Activated T-helper 9 cell treated with anti-CD3 and anti-CD28 coated beads, Interleukin-2, amount 50 U/mL, for 16 hours (primary cell): ENCODE measurements at regions not wholly inside any gene's neighbourhood (a gene's known extent, or its start where the extent isn't known, plus 50 kb on each side); places are given as distances from the start of the nearest gene placed in this dataset.
"Not testable (repeated sequence)": the region's sequence is repeated elsewhere in the genome, so short reads cannot be mapped to it uniquely, and the experiment has no call there.

Source experiments
- DNase-seq: peaks from one replicate; pipeline ENCODE4 v3.0.0-alpha.2; 2020; ENCODE audit warnings: low read depth

DNA sequence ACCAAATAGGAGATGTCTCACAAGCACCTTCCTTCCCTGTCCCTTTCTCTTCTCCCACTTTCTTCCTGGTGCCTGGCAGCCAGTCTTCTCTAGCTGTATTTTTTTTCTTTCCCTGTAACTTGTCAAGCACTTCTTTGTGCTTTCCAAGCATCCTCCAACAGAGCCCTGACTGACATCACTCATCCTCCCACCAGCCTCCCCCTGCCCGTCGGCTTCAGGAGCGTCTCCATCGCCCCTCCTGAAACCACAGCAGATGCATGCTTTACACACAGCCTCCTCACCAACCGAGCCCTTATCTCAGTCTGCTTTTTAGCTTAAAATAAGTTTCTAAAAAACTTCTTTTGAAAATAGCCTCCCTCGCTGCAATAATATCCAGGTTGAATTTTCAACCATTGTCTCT is 268.7 kb upstream of the CDH5 start:
- DNase-seq = no peak

DNA sequence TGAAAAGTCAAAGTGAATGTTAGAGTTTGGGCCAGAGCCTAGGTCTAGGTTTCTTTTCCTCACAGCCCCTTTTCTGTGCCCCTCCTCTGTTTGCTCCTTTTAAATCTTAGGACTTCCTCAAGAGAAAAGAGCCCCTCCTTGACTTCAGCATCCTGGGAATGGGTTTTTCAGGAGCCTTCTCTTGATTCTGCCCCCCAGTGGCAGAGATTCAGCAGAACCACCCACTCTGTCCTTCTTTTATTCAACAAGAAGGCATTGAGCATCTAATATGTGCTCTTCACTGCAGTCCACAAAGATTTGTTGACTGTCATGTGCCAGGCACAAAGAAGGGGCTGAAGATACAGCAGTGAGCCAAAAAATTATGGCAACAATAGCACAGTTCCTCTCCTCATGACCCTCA is 270.8 kb upstream of the CDH5 start:
- no peak for DNase-seq

DNA sequence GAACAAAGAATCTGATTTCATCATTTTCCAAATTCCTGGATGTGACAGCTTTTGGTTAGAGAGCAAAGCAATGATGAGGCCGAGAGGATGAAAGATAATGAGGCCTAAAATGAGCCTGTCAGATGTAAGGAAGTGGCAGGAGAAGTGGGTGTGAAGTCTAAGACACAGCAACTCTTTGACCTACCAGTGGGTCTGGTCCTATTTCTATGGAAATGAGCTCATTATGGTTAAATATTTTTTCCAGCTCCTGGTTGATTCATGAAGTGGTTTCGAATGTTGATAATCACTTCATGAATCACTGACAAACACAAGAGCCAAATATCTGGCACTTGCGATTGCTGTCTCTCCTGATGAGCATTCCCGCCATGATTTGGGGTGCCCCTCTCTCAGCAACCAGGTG is 273.3 kb upstream of the CDH5 start:
- no peak for DNase-seq

DNA sequence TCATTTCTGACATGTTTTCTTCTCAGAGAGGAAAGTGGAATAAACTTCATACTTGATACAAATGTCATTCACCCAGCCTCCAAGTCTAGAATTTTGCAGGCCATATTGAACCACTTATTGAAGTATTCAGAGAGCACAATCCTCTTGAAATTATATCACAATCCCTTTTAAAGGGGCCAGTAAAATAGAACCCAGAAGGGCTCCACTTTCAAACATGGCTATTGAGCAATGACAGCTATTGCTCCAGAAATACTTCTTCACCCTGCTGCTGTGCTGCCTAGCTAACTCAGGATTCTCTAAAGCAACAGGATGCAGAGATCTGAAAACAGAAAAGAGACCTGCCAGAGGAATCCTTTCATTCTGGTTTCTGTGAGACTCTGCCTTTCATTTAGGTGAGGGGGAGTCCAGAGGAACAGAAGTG is 275.0 kb upstream of the CDH5 start:
- DNase-seq = no peak

DNA sequence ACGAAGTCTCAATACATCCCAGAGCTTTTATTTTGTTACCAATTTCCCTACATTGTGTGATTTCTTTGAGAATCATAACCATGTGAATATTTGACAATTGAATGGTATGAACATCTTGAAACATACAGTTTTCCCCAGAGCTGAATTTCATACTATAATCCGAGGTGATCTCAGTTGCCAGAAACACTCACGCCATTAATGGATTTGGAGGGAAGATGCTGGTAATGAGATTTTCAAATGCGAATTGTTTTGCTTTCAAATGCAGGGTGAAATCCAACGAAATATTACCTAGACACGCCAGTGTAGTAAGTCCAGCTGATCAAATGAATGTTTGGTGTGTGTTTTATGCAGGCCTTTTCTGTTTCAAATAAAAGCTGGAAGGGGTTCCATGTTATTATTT is 277.8 kb upstream of the CDH5 start:
- DNase-seq = no peak

DNA sequence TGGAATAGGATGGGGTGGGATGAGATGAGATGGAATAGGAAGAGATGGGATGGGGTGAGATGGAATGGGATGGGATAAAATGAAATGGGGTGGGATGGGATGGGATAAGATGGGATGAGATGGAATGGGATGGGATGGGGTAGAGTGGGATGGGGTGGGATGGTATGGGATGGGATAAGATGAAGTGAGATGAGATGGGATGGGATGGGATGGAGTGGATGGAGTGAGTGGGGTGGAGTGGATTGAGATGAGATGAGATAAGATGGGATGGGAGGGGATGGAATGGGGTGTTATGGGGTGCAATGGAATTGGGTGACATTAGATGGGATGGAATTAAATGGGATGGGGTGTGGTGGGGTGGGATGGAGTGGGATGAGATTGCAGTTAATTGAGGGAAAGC is 279.2 kb upstream of the CDH5 start:
- no peak for DNase-seq

DNA sequence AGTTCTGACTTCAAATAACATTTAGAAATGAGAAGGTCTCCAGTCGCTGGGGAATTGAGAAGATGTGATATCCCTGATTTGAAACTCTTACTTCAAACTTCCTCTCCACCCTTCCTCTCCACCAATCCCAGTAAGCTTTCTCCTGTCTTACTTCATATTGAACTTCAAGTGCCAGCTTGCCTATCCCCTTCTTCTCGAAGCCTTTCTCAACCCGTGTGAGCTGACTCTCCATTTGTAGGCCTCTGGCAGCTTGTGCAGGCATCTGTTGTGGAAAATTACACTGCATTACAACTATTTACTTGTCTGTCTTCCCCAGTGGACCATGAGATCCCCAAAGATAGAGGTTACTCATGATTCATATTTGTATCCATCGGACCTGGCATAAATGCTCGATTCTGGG is 280.8 kb upstream of the CDH5 start:
- no peak for DNase-seq

DNA sequence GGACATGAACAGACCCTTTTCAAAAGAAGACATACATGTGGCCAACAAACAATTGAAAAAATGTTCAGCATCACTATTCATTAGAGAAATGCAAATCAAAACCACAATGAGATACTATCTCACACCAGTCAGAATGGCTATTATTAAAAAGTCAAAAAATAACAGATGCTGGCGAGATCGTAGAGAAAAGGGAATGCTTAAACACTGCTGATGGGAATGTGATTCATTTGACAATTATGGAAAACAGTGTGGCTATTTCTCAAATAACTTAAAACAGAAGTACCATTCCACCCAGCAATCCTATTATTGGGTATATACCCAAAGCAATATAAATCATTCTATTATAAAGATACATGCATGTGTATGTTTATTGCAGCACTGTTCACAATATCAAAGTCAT is 281.8 kb upstream of the CDH5 start:
- not testable (repeated sequence) for DNase-seq

DNA sequence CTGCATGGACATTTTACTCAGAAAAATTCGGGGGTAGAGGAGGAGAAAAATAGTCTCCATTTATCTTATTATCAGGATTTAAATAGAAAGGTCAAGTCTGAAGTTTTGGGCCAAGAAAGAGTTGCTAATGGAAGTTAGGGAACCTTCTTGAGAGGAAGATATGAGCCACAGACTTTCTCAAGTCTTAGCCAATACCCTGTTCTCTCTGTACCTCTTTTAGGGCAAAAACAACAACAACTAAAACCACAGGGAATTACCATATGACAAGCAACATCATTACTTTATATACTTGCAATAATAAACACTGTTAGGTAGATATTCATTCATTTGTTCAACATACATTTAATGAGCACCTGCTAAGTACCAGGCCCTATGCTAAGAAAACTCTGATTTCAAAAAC is 282.2 kb upstream of the CDH5 start:
- no peak for DNase-seq

DNA sequence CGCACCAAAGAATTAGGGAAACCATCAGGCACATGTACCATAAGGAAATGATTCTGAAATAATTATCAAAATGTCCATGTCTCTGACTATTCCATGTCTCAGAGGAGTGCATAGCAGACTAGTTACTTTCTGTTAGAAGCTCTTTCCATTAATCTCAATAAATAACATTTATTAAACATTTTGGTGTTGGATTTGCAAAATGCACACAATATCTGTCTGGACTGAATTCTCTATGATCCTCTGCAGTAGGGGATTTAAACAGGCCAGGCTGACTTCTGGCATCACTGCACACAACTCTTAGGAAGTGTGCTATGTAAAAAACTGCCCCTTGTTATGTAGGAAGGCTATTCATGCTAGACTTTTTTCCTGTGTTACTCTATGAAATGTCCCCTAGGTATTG is 283.3 kb upstream of the CDH5 start:
- no peak for DNase-seq

DNA sequence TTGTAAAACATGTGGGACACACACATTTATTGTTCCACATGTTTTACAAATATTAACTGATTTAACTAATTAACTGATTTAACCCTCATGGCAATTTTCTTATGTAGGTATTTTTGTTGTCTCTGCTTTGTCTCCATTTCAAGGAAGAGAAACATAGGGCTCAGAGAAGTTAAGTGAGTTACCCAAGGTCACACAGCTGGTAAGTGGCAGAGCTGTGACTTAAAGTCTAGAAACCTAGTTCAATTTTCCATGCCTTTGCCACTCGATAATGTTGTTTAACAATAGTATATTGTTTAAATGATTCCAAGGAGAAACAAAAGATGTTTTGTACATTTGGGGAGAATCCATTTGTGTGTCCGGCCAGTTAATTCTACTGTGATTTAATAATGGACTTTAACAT is 284.1 kb upstream of the CDH5 start:
- no peak for DNase-seq

DNA sequence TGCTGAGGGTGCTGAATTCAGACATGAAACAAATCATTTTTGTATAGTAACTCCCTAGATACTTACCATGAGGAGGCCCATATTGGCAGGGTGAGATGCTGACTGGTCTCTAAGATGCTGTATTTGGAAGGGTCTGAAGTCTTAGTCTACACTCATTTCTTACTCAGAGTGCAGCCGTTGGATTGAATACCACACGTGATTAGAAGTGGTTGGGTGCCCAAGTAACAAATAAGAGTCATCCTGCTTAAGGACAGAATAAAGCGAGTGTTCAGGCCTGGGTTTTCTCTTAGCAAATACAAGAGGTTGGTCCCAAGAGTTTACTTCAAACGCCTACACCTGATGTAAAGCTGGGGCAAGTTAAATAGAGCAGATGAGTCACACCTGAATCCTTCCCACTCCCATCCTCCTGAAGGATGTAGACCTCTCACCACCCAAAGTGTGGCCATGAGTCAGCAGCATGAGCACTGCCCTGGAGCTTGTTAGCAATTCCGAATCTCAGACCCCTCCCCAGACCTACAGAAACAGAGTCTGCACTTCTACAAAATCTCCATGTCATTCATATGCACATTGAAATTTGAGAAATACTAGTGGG is 284.6 kb upstream of the CDH5 start:
- no peak for DNase-seq

DNA sequence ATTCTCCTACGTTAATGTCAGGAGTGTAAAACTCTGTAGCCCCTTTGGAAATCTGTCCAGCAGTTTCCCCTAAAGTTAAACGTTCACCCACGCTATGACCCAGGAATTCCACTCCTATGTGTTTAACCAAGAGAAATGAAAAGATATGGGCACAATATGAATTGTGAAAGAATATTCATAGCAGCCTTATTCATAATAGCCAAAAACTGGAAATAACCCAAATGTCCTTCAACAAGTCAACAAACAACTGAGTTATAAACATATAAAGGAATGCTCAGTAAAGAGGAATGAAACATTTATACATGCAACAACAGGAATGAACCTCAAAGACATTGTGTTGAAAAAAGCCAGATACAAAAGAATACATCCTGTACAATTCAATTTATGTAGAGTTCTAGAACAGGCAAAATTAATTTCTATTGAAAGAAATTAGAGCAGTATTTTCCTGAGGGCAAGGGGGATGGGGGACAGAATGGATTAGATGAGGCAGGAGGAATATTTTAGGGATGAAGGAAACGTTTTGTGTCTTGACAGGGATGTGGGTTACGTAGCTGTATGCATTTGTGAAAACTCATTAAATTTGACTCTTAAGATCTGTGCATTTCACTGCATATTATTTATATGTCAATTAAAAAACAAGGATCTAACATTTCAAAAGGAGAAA is 286.7 kb upstream of the CDH5 start:
- no peak for DNase-seq

DNA sequence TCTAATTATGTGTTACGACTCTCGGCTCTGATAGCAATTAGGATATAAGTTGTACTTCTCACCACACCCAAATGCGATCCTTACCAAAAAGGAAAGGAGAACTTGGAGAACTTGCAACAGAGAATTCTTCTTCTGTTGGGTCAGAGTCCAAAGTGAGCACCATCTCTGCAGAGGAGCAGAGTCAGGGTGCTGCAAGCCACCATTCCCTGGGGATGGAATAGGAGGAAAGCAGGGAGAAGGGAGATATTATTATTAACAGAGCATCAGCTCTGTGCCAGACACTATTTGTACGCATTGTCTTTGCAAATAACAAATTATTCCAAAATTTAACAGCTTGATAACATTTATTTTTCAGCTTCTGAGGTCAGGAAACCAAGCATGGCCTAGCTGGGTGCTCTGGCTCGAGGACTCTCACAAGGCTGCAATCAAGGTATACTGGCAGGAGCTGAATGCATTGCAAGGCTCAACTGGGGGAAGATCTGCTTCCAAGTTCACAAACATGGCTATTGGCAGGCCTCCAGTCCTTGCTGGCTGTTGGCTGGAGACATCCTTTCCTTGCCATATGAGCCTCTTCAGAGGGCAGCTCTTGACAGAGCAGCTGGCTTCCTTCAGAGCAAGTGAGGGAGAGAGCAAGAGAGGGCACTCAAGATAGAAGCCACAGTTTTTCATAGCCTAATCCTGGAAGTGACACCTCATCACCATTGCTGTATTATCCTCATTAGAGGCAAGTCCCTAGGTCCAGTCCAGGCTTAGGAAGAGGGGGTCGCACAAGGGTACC is 296.2 kb upstream of the CDH5 start:
- no peak for DNase-seq

DNA sequence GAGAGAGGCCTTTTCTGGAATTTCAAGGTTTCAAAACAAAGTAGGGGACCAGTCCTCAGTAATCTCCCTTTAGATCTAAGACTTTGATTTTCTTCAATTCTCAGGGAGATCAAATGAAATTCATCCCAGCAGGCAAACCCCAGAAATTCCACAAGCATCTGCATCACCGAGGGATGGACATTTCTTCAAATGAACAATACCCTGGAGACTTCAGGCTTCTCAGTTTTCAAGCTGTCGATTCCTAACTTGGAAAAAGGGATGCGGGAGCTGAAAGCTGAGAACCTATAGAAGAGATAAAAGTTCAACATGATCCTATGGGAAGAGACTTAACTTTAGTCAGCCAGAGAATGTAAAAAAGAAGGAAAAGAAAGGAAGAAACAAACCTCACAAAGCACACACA is 296.9 kb upstream of the CDH5 start:
- no peak for DNase-seq

DNA sequence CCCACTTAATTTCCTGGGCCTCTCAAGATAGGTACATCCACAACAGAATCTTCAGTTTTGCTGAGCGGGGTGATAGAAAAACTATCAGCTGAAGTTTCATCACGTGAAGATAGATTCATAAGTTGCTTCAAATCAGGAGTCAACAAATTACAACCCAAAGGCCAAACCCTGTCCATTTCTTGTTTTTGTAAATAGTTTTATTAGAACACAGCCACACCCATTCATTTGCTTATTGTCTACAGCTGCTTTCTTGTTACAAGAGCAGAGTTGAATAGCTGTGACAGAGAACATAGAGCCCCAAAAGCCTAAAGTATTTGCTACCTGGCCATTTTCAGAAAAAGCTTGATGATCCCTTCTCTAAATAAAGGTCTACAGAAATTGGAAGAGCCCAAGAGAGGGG is 300.1 kb upstream of the CDH5 start:
- no peak for DNase-seq

DNA sequence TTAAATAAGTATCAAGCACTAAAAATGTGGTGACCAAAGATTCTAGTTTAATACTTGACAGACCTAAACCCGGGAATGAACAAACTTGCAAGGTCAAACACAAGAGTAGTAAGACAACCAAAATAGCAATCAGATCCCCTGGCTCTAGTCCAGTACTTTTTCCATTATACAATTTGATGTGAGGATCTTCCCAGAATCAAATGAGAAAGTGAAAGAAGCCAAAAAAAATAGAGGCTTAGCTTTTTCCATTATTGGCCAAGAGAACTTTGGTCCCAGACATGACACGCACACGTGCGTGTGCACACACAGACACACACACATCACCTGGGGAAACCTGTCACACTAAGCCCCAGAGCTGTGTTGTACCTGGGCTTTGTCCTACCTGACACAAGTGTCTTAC is 300.6 kb upstream of the CDH5 start:
- no peak for DNase-seq

DNA sequence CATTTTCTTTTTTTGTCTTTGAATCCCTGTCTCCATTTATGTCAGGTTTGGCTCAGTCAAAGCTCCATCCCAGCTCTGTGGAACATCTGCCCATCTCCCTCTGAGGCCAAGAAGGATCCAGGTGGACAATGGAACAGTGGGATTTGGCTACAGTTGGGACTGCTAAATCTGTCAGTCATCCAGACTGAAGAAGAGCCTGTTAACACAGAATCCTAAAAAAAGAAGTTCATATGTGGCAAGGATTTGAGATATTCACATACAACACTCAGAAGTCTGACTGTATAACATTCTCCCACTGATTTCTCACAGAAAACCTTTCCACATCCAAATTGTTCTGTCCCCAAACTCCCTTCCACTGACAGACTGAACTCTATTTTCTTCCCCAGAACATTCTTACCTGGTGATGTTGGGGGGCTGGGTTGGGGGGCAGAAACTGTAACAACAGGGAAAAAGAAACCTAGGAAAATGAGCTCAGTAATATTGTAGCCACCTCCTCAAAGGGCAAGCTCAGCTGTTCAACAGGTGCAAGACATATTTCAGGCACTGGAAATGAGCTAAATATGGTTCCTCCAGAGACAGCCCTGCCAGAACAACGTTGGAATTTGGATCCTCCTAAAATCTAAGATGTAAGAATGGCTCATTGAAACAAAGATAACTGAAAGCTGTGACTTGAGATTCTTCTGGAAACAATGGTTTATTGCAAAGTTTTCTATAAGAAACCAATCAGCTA is 301.5 kb upstream of the CDH5 start:
- DNase-seq = no peak

DNA sequence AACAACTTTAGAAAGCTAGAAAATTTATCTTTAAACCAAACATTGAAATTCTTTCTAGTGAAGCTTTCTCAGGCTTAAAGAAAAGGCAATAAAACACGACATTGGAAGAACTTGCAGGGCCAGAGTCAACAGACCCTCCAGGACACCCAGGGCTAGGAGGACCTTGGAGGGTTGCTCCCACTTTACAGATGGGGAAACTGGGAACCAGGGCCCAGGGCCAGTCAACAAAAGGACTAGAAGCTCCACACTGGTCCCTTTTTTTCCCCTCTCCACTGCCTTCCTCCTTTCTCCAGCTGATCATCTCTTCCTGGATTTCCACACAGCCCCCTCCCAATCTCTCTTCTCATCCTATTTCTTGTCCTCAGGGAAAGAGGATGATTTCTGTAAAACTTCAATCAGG is 307.7 kb upstream of the CDH5 start:
- DNase-seq = no peak

DNA sequence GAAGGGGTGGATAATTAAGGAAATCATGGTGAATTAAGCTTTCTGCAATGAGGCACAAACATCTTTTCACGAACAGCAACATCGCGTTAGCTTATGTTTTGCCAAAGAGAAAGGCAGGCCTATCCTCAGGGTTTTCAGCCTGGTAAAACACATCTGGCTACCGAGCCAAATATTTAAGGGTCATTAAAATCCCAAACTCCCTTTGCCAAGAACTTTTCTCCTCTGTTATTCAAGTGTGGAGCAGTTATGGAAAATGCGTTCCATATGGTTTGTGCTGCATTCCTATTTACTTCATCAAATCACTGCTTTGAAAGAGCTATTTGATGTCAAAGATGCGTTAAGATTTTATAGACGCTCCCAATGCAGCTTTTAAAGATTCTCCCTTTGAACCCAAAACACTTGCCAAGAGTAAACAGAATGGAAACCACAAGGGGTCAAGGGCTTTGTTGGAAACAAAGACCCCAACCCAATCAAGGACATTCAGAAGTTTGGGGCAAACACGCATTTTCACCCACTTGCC is 308.3 kb upstream of the CDH5 start:
- no peak for DNase-seq

DNA sequence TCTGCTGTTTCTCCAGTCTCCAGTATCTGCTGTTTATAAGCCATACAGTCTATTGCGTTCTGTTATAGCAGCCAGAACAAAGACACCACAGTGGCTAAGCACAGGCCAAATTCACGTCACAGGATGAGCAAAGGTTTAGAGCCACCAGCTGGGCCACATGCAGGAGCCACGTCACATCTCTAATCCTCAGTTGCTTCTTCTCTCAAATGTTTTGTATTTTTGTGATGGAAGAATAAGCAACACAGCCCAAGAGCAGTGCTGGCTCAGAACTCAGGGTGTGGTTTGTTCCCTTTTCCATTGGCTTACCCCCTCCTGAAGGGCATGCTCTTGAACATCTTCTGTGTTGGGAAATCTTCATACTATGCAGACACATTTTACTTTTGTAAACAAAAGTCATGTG is 309.4 kb upstream of the CDH5 start:
- no peak for DNase-seq

DNA sequence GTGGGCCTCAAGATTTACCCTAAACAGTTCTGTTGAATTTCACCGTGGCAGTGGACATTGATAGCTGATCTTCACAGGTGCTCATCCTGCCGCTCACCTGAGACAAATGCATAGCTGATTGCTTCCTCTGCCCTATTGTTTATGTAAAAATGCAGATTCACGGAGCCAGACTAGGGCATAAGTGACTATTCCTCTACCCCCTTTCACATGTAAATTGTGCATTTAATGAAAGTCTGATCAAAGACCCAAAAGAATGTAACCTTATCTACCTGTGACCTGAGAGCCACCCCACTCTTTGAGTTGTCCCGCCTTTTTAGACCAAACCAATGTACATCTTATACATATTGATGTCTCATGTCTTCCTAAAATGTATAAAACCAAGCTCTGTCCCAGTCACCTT is 312.4 kb upstream of the CDH5 start:
- DNase-seq = no peak

DNA sequence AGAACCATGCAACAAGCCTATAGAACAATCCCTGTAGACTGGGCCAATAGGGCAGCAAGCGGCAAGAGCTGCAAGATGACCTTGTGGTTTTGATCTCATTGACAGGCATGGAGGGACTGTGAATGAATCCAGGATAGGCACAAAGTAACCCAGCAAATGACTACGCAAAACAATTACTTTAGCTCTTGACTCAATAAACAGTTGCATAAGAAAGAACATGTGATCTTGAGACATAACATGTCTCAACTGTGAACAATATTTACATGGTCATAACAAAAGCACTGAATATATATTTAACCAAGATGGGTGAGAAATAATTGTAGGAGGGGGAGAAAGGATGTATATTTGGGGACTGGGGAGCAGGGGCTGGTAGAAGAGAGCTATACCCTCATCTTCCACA is 313.7 kb upstream of the CDH5 start:
- DNase-seq = no peak
